ENCODE measurements at regions not wholly inside any gene's neighbourhood (a gene's known extent, or its start where the extent isn't known, plus 50 kb on each side); places are given as distances from the start of the nearest gene placed in this dataset.
"Not testable (repeated sequence)": the region's sequence is repeated elsewhere in the genome, so short reads cannot be mapped to it uniquely, and the experiment has no call there.

DNA sequence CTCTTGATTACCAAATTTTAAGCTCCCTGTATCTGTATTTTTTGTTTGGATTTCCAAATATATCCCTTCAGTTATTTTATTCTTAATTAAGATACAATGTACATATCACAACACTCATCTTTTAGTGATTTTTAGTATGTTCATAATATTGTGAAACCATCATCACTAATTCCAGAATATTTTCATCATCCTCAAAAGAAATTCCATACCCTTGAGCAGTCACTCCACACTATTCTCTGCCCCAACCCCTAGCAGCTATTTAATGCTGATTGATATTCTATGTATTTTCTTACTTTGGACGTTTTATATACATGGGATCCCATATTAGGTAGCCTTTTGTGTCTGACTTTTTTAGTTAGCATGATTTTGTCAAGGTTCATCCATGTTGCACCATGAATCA, 127.4 kb upstream of the SLC8A1 start:
- DNase-seq (ENCODE audit: low read depth) = no peak

DNA sequence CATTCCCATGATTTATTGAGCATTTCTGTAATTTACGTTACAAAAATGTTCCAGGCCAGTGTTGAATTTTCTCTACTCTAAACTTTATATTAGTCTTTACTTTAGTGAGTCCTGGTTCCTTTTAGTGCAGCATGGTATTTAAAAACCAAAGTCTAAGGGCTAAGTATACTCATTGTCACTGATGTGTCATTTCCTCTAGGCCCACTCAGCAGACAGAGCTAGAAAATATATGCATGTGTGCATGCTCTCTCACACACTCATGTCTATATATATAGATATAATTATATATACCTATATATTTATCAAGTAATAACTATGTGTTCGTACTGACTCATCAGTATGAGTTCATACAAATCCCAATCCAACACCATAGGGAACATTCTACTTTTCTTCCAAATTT, 132.5 kb upstream of the SLC8A1 start:
- DNase-seq (ENCODE audit: low read depth) = no peak

DNA sequence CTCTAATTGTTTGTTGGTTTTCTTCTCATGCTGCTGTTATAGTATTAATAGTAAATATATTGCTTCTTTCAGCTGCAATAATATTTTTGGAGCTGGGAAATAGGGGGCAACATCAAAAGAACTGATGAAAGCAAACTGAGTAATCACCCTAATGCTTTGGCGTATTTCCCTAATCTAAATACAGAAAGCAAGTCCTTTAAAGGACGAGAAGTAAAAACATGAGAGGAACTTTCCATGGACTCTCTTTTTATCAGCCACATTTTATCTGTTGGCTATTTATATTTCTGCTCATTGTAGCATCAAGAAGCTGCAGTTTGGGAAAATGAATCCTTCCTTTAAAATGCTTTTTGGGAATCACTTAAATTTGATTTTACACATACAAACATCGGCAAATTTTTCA, 139.9 kb upstream of the SLC8A1 start:
- DNase-seq (ENCODE audit: low read depth) = no peak

DNA sequence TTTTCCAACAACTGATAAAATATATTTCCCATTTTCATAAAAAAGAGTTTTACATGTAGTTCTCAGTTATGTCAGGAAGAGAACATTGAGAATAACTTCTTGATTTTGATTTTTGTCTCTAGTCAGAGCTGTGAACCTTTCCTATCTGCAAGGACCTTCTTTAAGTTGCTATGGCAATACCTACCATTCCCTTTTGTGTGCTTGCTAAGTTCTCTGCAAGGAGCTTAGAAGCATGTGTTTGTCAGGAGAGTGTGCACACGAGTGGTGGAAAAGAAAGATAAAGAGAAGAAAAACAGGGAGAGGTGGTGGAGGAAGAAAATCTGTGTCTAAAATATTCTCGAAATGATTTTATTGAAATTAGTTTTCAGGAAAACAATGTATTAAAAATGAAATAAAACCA, 140.3 kb upstream of the SLC8A1 start:
- no peak for DNase-seq (ENCODE audit: low read depth)

- no peak for DNase-seq (ENCODE audit: low read depth)
These were observed 155.0 kb upstream of the SLC8A1 start for GRCh38 chr2:40606862-40607261.

- no peak for DNase-seq (ENCODE audit: low read depth)
These were observed 159.3 kb upstream of the SLC8A1 start for GRCh38 chr2:40611196-40611595.

DNA sequence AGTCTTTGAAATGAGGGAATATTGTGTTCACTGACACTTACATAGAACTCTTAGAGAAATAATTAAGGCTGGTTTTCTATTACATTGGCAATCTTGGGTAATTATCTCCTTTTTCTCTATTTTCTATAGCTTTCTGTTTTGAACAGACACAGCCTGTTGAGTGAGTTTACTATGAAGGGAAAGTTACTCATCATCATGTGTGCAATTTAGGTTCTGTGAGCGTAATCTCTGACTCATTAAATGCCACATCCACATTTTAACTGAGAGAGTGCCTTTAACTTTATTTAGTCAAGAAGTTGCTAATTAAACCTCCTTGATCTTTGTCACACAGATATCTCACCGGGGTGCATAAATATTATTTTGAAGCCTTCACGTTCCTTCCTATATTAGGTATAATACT, 174.0 kb upstream of the SLC8A1 start:
- no peak for DNase-seq (ENCODE audit: low read depth)

- DNase-seq (ENCODE audit: low read depth) = no peak
These were observed 176.7 kb upstream of the SLC8A1 start for GRCh38 chr2:40628556-40628955.

DNA sequence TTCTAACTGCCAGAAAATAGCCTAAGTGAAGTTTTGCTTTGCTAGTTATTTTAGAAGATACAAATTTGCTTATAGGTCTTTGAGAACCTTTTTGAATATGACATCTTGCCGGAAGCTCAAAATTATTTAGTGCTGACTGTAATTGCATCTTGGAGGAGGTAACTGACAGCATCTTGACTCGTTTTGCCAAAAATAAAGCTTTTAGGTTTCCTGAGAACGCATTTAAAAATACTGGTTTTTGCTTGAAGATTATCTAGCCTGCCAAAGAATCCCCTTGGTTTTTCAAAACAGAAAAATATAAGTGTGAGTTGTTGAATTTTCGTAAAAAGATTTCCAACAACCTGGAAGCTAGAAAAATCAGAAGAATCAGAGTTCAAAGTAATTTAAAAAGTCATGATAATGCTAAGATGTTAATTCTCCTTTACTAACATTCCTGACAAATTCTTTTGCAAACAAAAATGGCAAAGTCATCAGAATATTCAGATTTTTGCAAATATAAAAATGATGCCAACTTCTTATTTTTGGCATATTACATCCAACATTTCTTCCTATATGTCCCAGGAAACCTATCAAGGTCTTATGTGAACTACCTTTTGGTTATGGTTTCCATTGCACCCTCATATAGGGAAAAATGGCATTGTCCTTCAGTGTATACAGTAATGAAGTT, 178.0 kb upstream of the SLC8A1 start:
- no peak for DNase-seq (ENCODE audit: low read depth)

GRCh38 chr2:40639320-40639719, 187.4 kb upstream of the SLC8A1 start:
- DNase-seq (ENCODE audit: low read depth) = no peak

DNA sequence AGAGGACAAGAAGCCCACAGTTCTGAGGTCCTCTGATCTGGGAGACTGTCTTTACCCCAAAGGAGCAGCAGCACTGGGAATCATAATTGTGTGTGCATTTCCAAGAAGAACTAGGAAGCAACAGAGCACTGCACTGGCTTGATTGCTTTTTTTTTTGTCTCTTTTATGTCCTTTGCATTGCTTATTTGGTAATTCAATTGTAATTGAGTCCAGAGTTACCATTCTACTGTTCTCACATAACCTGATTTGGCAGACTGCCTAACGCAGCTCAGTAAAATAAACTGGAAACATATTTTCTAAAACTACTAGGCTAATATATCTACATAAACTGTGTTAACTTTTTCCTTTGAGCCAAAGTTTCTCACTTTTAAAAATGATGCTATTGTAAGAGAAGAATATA, 190.3 kb upstream of the SLC8A1 start:
- DNase-seq (ENCODE audit: low read depth) = no peak

DNA sequence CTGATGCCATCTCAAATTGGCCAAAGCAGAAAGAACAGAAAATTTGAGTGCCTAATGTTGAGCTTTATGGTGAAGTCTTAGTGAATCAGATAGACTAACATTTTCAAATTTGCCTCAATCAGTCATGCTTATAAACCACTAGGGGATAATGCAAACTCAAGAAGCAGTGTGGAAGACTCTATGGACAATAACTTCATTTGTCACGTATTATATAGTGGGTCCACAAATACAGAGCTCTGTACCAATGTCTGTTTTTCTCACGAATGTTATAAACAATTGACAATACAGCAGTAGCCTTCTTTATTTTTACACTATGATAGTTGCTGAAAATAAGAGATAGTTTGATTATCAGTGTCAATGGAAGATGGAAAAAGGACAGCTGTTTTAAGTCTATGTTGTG, 190.8 kb upstream of the SLC8A1 start:
- no peak for DNase-seq (ENCODE audit: low read depth)

- DNase-seq (ENCODE audit: low read depth) = no peak
These were observed 194.8 kb upstream of the SLC8A1 start for GRCh38 chr2:40646642-40647041.

DNA sequence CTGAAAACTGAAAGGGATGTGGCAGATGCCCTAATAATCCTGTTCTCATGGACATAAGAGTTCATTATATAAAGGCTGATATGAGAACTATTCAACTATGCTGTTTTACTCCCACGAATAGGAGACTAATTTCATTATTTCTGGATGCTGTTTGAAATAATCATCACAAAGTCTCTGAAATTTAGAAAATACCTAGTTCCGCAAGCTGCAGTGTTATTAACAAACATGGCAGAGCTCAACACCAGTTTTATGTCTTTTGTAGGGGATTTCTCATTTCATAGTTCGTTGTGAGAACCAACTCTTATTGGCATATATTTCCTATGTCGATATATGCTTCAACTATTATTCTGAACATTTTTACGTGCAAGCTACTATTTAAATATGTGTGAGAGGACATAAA, 200.3 kb upstream of the SLC8A1 start:
- DNase-seq (ENCODE audit: low read depth) = no peak

DNA sequence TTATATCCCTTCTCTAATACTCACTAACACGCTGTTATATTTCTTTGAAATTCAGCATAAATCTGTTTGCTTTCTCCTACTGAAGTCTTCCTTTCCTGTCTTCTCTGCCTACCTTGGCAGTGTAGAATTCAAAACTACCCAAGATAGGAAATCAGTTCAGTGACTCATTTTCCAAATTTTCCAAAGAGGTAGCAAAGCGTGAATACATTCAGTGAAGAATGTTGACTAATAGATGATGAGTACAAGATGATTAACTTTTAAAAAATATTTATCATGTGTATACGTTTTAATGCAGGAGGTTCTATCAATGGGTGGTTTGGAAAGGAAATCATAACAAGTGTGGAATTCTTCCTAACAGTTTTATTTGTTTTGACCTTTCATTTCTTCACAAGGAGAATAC, 201.9 kb upstream of the SLC8A1 start:
- no peak for DNase-seq (ENCODE audit: low read depth)

GRCh38 chr2:40654346-40654745, 202.5 kb upstream of the SLC8A1 start:
- no peak for DNase-seq (ENCODE audit: low read depth)

- no peak for DNase-seq (ENCODE audit: low read depth)
These were observed 207.1 kb upstream of the SLC8A1 start for GRCh38 chr2:40658941-40659340.

GRCh38 chr2:40665493-40666232, 213.8 kb upstream of the SLC8A1 start:
- no peak for DNase-seq (ENCODE audit: low read depth)

DNA sequence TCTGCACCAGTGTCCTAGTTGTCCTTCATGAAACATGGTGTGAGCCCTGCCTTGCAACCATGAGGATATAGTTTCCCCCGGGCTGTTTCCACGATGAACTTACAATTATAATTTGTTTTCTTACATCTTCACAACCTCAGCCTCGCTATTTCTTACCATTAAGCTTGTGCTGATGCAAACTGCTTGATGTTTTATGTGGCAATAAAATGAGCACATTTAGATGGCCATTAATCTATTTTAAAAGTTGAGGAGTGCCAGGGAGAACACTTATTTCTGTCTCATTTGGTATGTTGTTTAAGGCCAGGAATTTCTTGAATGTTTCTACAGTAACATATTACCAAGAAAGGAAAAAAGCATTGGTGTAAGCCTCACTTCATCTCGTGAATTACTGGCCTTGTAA, 214.5 kb upstream of the SLC8A1 start:
- DNase-seq (ENCODE audit: low read depth) = no peak

DNA sequence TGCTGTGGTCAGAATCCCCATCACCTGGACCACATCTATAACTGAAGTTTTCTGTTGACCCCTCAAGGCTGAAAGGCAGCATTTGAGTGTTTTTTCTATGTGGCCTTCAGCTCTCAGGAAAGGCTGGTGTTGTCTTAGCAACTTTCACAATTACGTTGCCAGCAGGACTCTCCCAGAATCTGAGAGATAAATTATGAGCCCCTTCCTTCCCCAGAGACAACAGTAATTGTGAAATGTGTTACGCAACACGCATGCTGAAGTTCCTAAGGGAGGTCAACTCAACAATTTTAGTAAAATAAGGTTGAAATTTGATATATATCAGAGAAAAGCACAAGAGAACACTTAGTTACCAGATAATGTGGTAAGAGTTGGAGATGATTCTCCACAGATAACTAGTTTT, 216.5 kb upstream of the SLC8A1 start:
- DNase-seq (ENCODE audit: low read depth) = no peak

GRCh38 chr2:40676134-40676790, 224.4 kb upstream of the SLC8A1 start:
- DNase-seq (ENCODE audit: low read depth) = not testable (repeated sequence)

DNA sequence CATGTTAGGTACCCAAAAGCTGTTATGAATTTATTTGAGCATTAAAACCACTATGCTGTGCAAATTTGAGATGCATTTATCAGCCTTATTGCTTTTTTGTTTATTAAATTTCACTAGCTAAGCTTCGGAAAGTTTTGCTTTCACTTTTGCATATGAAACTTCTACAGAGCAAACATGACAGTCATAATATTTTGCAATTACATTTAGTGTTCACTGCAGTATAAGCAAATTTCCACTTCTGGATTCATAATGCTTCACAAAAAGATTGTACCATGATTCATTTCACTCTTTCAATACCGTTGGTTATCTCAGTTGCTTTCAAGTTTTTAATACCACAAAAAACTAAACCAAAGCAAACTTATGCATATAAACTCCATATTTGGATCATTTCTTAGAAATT, 228.7 kb upstream of the SLC8A1 start:
- DNase-seq (ENCODE audit: low read depth) = no peak

DNA sequence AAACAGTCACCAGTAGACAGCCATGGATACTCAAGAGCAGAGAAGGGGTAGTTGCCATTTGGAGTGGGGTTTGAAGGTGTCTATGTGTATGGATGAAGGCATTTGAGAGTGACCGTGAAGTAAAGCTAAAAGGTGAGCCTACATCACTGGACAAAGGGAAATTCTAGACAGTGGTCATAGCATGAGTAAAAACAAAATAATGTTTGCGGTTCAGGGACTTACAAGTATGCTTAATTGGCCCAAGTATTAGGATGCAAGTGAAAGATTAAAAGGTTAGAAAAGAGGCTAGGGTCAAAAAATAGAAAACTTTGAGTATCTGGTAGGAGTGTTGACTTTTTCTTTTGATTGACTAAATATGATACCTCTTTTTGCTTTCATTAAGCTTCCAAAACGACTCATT, 238.1 kb upstream of the SLC8A1 start:
- no peak for DNase-seq (ENCODE audit: low read depth)

DNA sequence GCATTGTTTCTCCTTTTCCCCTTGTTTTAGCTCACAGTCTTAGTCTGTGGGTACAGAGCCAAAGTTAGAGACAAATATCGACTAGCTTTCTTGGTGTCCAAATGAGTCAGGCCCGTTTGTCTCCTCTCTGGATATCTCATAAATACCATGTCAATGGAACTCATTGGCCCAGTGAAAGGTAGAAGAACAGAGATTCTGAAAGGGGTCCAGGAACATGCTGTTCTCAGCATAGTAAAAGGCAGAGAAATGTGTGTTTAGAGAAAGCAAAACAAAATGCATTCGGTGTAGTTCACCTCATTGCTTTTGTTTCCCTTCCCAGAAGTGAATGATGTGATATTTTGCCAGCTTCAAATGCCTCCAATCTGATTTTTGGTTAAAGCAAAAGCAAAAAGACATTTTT, 238.6 kb upstream of the SLC8A1 start:
- DNase-seq (ENCODE audit: low read depth) = no peak
